ENCODE measurements at regions not wholly inside any gene's neighbourhood (a gene's known extent, or its start where the extent isn't known, plus 50 kb on each side); places are given as distances from the start of the nearest gene placed in this dataset.

- no peak for TF ChIP-seq TAF1 (IDR thresholded peaks at IDR 0.05; ENCODE audit: low read depth)
- TF ChIP-seq POLR2AphosphoS5 (IDR thresholded peaks at IDR 0.05) = no peak
- no peak for TF ChIP-seq REST (IDR thresholded peaks at IDR 0.05; ENCODE audit: borderline replicate concordance)
- no peaks in the 10 kb centered on the region for H4K20me1 ChIP-seq (ENCODE audit: insufficient read depth)
- H3K79me2 ChIP-seq (replicated peaks; ENCODE audit: insufficient read depth, low read length) = no peaks in the 10 kb centered on the region
- no peaks in the 10 kb centered on the region for H3K36me3 ChIP-seq (ENCODE audit: insufficient read depth, low read length)
- H3F3A ChIP-seq (ENCODE audit: insufficient read depth, low read length, poor library complexity, severe bottlenecking) = no peaks in the 10 kb centered on the region
- H3K27me3 ChIP-seq (ENCODE audit: insufficient read depth, low read depth, low read length) = no peaks in the 10 kb centered on the region
- no peak overlapping the region for H3K4me3 ChIP-seq (ENCODE audit: low read length)
- no peak overlapping the region for H2AFZ ChIP-seq (ENCODE audit: low read depth, low read length)
- H3K9me3 ChIP-seq (ENCODE audit: low read length) = no peaks in the 10 kb centered on the region
- H3K9ac ChIP-seq (ENCODE audit: low read length) = no peak overlapping the region
- H3K9me2 ChIP-seq (ENCODE audit: insufficient read depth, low read length) = no peaks in the 10 kb centered on the region
- H3K4me2 ChIP-seq (ENCODE audit: low read length) = no peak overlapping the region
- no peak overlapping the region for H3K27ac ChIP-seq (ENCODE audit: low read length)
Observed at GRCh38 chr7:85928500-85928899, 715.2 kb upstream of the GRM3 start.

GRCh38 chr7:85927226-85927625 lies 716.5 kb upstream of the GRM3 start:
- Histone ChIP-seq H3K27ac (ENCODE audit: low read length) (no peak overlapping the region), H3K79me2 (replicated peaks; ENCODE audit: insufficient read depth, low read length) (no peaks in the 10 kb centered on the region)

More at GRCh38 chr7:85927226-85927625, 716.5 kb upstream of the GRM3 start:
- Histone ChIP-seq H3F3A (ENCODE audit: insufficient read depth, low read length, poor library complexity, severe bottlenecking) (no peaks in the 10 kb centered on the region), H3K4me3 (ENCODE audit: low read length) (no peak overlapping the region), H4K20me1 (ENCODE audit: insufficient read depth) (no peaks in the 10 kb centered on the region), H3K27me3 (ENCODE audit: insufficient read depth, low read depth, low read length) (no peaks in the 10 kb centered on the region), H3K9me3 (ENCODE audit: low read length) (no peaks in the 10 kb centered on the region), H3K9ac (ENCODE audit: low read length) (no peak overlapping the region), H3K9me2 (ENCODE audit: insufficient read depth, low read length) (no peaks in the 10 kb centered on the region), H2AFZ (ENCODE audit: low read depth, low read length) (no peak overlapping the region), H3K36me3 (ENCODE audit: insufficient read depth, low read length) (no peaks in the 10 kb centered on the region), H3K4me2 (ENCODE audit: low read length) (no peak overlapping the region)
- TF ChIP-seq CTCF (IDR thresholded peaks at IDR 0.05; ENCODE audit: poor library complexity, severe bottlenecking) = no peak
- no peak for TF ChIP-seq SMC3 (conservative IDR thresholded peaks at IDR 0.05; ENCODE audit: poor library complexity)
- no peak for TF ChIP-seq EP300 (conservative IDR thresholded peaks at IDR 0.05; ENCODE audit: poor library complexity, severe bottlenecking)
- TF ChIP-seq POLR2AphosphoS5 (IDR thresholded peaks at IDR 0.05) = no peak
- no peak for TF ChIP-seq REST (IDR thresholded peaks at IDR 0.05; ENCODE audit: borderline replicate concordance)
- TF ChIP-seq RAD21 (conservative IDR thresholded peaks at IDR 0.05) = no peak
- no peak for TF ChIP-seq EZH2 (IDR thresholded peaks at IDR 0.05; ENCODE audit: borderline replicate concordance, insufficient read depth, low read length, poor library complexity, severe bottlenecking)
- no peak for TF ChIP-seq TAF1 (IDR thresholded peaks at IDR 0.05; ENCODE audit: low read depth)
- TF ChIP-seq MXI1 (conservative IDR thresholded peaks at IDR 0.05; ENCODE audit: poor library complexity, severe bottlenecking) = no peak
